K562 (cell line): ENCODE measurements at regions not wholly inside any gene's neighbourhood (a gene's known extent, or its start where the extent isn't known, plus 50 kb on each side); places are given as distances from the start of the nearest gene placed in this dataset.

Experiments
- ADNP ChIP-seq: fragments of 200-800 bp; sonication (Bioruptor generic); IDR thresholded peaks from 2 replicates; pipeline ENCODE4 v1.6.1; 2016; ENCODE audit warnings: missing genetic modification characterization, missing compliant biosample characterization
- ATF7 ChIP-seq: fragments of 450-650 bp; IDR thresholded peaks from 2 replicates; pipeline ENCODE4 v1.7.1; 2014; ENCODE audit warnings: mild to moderate bottlenecking, moderate library complexity
- HDAC6 ChIP-seq: IDR thresholded peaks from 2 replicates; pipeline ENCODE4 v1.6.1; 2012; ENCODE audit warnings: low read depth, mild to moderate bottlenecking, control low read depth, inconsistent platforms, low read length, moderate library complexity
- POLR2B ChIP-seq: fragments of 450-650 bp; IDR thresholded peaks from 2 replicates; pipeline ENCODE4 v1.6.1; 2018; ENCODE audit warnings: low read depth; ENCODE audit not compliant: partially characterized antibody
- RBBP5 ChIP-seq: fragments of 200-600 bp; sonication (generic); IDR thresholded peaks from 2 replicates; pipeline ENCODE4 v1.6.1; 2012; ENCODE audit warnings: borderline replicate concordance, mild to moderate bottlenecking, low read length, control low read depth, inconsistent platforms; ENCODE audit not compliant: insufficient read depth, poor library complexity, severe bottlenecking
- ZKSCAN3 ChIP-seq: fragments of 250-450 bp; sonication (Bioruptor Pico); IDR thresholded peaks from 2 replicates; pipeline ENCODE4 v1.4.0; 2020
- TF ChIP-seq, protein P1 (sequence below): fragments of 200-600 bp; sonication (generic); IDR thresholded peaks from one replicate; pipeline ENCODE4 v1.6.1; 2012; ENCODE audit warnings: mild to moderate bottlenecking, low read depth, low read length, inconsistent platforms
- TF ChIP-seq, protein P2 (sequence below): fragments of 450-650 bp; IDR thresholded peaks from 2 replicates; pipeline ENCODE4 v1.6.1; 2014; ENCODE audit warnings: low read depth, mild to moderate bottlenecking, moderate library complexity, borderline replicate concordance
- TF ChIP-seq, protein P3 (sequence below): fragments of 200-800 bp; sonication (Bioruptor generic); IDR thresholded peaks from 2 replicates; pipeline ENCODE4 v1.6.1; 2017; ENCODE audit warnings: missing genetic modification characterization, missing compliant biosample characterization
- TF ChIP-seq, protein P4 (sequence below): fragments of 450-650 bp; conservative IDR thresholded peaks from 2 replicates; pipeline ENCODE4 v1.6.1; 2016; ENCODE audit warnings: missing genetic modification characterization, low read depth, mild to moderate bottlenecking, control low read depth, missing compliant biosample characterization

DNA sequence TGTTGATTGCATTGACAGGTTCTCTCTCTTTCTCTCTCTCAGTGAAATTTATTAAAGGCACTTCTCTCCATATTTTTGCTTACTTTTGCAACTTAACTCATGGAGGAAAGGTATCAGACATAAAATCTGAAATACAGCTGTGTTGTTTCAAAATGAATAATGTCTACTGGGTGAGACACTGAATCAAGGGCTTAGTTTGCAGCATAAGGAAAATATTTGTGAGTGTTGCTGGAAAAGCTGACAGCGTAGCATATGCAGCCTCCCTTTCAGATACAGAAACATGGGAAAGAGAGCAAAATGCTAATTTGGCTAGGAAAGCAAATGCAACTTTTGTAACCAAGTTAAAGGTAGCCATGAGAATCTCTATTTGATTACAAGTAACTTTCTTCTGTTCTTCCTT, 81.5 kb upstream of the COL3A1 start (continued):
- TF ChIP-seq, protein P1, sequence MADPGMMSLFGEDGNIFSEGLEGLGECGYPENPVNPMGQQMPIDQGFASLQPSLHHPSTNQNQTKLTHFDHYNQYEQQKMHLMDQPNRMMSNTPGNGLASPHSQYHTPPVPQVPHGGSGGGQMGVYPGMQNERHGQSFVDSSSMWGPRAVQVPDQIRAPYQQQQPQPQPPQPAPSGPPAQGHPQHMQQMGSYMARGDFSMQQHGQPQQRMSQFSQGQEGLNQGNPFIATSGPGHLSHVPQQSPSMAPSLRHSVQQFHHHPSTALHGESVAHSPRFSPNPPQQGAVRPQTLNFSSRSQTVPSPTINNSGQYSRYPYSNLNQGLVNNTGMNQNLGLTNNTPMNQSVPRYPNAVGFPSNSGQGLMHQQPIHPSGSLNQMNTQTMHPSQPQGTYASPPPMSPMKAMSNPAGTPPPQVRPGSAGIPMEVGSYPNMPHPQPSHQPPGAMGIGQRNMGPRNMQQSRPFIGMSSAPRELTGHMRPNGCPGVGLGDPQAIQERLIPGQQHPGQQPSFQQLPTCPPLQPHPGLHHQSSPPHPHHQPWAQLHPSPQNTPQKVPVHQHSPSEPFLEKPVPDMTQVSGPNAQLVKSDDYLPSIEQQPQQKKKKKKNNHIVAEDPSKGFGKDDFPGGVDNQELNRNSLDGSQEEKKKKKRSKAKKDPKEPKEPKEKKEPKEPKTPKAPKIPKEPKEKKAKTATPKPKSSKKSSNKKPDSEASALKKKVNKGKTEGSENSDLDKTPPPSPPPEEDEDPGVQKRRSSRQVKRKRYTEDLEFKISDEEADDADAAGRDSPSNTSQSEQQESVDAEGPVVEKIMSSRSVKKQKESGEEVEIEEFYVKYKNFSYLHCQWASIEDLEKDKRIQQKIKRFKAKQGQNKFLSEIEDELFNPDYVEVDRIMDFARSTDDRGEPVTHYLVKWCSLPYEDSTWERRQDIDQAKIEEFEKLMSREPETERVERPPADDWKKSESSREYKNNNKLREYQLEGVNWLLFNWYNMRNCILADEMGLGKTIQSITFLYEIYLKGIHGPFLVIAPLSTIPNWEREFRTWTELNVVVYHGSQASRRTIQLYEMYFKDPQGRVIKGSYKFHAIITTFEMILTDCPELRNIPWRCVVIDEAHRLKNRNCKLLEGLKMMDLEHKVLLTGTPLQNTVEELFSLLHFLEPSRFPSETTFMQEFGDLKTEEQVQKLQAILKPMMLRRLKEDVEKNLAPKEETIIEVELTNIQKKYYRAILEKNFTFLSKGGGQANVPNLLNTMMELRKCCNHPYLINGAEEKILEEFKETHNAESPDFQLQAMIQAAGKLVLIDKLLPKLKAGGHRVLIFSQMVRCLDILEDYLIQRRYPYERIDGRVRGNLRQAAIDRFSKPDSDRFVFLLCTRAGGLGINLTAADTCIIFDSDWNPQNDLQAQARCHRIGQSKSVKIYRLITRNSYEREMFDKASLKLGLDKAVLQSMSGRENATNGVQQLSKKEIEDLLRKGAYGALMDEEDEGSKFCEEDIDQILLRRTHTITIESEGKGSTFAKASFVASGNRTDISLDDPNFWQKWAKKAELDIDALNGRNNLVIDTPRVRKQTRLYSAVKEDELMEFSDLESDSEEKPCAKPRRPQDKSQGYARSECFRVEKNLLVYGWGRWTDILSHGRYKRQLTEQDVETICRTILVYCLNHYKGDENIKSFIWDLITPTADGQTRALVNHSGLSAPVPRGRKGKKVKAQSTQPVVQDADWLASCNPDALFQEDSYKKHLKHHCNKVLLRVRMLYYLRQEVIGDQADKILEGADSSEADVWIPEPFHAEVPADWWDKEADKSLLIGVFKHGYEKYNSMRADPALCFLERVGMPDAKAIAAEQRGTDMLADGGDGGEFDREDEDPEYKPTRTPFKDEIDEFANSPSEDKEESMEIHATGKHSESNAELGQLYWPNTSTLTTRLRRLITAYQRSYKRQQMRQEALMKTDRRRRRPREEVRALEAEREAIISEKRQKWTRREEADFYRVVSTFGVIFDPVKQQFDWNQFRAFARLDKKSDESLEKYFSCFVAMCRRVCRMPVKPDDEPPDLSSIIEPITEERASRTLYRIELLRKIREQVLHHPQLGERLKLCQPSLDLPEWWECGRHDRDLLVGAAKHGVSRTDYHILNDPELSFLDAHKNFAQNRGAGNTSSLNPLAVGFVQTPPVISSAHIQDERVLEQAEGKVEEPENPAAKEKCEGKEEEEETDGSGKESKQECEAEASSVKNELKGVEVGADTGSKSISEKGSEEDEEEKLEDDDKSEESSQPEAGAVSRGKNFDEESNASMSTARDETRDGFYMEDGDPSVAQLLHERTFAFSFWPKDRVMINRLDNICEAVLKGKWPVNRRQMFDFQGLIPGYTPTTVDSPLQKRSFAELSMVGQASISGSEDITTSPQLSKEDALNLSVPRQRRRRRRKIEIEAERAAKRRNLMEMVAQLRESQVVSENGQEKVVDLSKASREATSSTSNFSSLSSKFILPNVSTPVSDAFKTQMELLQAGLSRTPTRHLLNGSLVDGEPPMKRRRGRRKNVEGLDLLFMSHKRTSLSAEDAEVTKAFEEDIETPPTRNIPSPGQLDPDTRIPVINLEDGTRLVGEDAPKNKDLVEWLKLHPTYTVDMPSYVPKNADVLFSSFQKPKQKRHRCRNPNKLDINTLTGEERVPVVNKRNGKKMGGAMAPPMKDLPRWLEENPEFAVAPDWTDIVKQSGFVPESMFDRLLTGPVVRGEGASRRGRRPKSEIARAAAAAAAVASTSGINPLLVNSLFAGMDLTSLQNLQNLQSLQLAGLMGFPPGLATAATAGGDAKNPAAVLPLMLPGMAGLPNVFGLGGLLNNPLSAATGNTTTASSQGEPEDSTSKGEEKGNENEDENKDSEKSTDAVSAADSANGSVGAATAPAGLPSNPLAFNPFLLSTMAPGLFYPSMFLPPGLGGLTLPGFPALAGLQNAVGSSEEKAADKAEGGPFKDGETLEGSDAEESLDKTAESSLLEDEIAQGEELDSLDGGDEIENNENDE, result no peak
- TF ChIP-seq, protein P2, sequence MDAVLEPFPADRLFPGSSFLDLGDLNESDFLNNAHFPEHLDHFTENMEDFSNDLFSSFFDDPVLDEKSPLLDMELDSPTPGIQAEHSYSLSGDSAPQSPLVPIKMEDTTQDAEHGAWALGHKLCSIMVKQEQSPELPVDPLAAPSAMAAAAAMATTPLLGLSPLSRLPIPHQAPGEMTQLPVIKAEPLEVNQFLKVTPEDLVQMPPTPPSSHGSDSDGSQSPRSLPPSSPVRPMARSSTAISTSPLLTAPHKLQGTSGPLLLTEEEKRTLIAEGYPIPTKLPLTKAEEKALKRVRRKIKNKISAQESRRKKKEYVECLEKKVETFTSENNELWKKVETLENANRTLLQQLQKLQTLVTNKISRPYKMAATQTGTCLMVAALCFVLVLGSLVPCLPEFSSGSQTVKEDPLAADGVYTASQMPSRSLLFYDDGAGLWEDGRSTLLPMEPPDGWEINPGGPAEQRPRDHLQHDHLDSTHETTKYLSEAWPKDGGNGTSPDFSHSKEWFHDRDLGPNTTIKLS, result no peak
- TF ChIP-seq ADNP (tag), result no peak
- TF ChIP-seq ATF7, result no peak
- no peak for TF ChIP-seq RBBP5
- no peak for TF ChIP-seq HDAC6
- no peak for TF ChIP-seq ZKSCAN3 (CRISPR knock-in tag)
- TF ChIP-seq, protein P3, sequence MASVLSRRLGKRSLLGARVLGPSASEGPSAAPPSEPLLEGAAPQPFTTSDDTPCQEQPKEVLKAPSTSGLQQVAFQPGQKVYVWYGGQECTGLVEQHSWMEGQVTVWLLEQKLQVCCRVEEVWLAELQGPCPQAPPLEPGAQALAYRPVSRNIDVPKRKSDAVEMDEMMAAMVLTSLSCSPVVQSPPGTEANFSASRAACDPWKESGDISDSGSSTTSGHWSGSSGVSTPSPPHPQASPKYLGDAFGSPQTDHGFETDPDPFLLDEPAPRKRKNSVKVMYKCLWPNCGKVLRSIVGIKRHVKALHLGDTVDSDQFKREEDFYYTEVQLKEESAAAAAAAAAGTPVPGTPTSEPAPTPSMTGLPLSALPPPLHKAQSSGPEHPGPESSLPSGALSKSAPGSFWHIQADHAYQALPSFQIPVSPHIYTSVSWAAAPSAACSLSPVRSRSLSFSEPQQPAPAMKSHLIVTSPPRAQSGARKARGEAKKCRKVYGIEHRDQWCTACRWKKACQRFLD (CRISPR knock-in tag), result no peak
- TF ChIP-seq, protein P4, sequence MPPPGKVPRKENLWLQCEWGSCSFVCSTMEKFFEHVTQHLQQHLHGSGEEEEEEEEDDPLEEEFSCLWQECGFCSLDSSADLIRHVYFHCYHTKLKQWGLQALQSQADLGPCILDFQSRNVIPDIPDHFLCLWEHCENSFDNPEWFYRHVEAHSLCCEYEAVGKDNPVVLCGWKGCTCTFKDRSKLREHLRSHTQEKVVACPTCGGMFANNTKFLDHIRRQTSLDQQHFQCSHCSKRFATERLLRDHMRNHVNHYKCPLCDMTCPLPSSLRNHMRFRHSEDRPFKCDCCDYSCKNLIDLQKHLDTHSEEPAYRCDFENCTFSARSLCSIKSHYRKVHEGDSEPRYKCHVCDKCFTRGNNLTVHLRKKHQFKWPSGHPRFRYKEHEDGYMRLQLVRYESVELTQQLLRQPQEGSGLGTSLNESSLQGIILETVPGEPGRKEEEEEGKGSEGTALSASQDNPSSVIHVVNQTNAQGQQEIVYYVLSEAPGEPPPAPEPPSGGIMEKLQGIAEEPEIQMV, result no peak
- TF ChIP-seq POLR2B, result no peak
